ENCODE measurements at regions not wholly inside any gene's neighbourhood (a gene's known extent, or its start where the extent isn't known, plus 50 kb on each side); places are given as distances from the start of the nearest gene placed in this dataset.

DNA sequence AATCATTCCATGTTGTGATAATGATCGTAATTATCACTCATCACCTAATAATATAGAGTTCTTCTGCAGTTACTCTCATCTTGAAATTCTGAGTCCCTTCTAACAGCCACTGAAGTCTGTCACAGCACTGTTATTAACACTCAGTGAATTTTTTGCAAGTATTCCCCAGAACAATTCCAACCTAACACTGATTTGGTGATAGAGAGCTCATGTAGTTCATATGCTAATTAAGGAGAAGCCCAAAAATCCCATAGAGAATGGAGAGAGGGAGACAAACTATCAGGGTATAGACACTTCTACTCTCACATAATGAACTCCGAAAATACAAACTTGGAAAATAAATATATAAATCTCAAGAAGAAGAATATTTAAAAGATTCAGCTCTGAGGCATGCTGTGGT lies 1253.4 kb upstream of the NXPH2 start:
- H3K4me3 ChIP-seq (ENCODE audit: low read depth, low read length), result no peak overlapping the region
- TF ChIP-seq CTCF (IDR thresholded peaks at IDR 0.05; ENCODE audit: borderline replicate concordance, insufficient read depth, low read depth, low read length), result no peak

GRCh38 chr2:140027966-140028365 lies 1247.8 kb upstream of the NXPH2 start:
- TF ChIP-seq CTCF (IDR thresholded peaks at IDR 0.05; ENCODE audit: borderline replicate concordance, insufficient read depth, low read depth, low read length), result no peak
- no peak overlapping the region for H3K4me3 ChIP-seq (ENCODE audit: low read depth, low read length)

- no peak for TF ChIP-seq CTCF (IDR thresholded peaks at IDR 0.05; ENCODE audit: borderline replicate concordance, insufficient read depth, low read depth, low read length)
- no peak overlapping the region for H3K4me3 ChIP-seq (ENCODE audit: low read depth, low read length)
These were observed 1247.1 kb upstream of the NXPH2 start for GRCh38 chr2:140027320-140027719.

DNA sequence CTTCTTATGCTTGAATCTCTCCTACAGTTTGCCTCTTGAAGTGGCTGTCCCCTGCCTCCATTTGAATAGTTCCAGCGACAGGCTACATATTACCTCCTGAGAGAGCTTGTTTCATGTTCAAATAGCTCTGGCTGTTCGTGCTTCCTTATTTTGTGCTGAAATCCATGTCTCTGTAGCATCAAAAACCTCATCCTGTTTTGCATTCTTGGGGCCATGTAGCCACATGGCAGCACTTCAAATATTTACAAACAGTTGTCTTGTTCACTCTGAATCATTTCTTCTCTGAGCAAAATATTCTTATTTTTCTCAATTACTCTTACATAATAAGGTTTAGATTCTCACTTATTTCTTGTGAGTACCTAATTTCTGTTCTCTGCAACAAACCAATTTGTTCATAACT lies 1243.1 kb upstream of the NXPH2 start:
- no peak overlapping the region for H3K4me3 ChIP-seq (ENCODE audit: low read depth, low read length)
- TF ChIP-seq CTCF (IDR thresholded peaks at IDR 0.05; ENCODE audit: borderline replicate concordance, insufficient read depth, low read depth, low read length), result no peak

DNA sequence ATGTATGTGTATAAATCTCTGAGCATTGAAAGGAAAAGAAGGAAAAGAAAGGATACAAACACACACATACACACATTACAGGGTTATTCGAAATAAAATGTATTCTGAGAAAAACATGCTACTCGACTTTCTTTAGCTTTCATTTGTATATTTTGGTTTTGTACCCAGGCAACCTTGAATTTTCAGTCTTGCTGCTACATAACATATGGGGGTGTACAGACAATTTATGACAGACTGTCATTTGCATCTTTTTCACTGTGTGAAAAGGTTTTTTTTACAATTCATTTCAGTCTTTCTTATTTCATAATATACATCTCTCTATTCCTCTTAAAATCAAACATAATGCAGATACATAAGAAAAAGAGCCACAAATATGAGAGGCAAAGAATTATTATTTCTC lies 1238.4 kb upstream of the NXPH2 start:
- H3K4me3 ChIP-seq (ENCODE audit: low read depth, low read length), result no peak overlapping the region
- no peak for TF ChIP-seq CTCF (IDR thresholded peaks at IDR 0.05; ENCODE audit: borderline replicate concordance, insufficient read depth, low read depth, low read length)

DNA sequence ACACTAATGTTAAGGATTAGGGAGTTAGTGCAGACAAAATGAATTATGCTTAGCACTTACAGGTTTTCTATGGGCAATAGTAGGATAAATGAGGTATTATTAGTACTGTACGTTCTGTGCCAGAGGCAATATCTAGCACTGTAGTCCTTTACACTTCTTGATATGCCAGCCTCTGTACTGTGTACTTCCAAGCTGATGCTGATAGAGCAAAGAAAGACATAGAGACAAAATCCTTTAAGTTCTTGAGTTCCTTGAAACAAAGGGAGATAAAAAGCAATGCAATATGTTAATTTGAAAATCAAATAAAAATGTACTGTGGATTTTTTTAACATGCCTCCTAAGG lies 1234.0 kb upstream of the NXPH2 start:
- TF ChIP-seq CTCF (IDR thresholded peaks at IDR 0.05; ENCODE audit: borderline replicate concordance, insufficient read depth, low read depth, low read length), result no peak
- H3K4me3 ChIP-seq (ENCODE audit: low read depth, low read length), result no peak overlapping the region

DNA sequence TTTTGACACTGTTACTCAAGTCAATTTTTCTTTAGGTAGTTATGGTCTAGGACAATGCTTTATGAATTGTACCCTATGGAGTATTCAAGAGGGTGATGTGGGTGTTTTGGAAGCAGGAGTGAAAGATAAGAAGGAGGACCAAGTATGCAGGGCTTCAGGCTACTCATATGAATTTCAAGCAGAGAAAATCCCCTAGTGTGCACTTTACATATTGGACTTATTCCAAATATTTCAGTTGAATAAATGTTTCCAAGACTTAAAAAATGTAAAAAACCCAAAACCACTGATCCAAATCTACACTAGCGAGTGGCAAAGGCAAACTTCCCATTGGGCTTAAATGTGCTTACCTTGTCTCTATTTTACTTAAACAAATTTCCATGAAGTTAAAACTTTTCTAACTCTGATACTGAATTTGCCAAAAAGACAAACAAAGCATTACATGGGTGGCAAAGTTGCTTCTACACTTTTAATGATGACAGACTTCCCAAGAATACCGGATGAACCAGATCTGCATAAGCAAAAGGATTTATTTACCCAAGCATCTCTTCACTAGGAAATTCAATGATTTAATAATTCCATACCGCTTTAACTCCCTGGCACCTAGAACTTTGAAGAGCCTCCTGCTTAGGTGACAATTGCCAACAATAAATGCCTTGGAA lies 1233.5 kb upstream of the NXPH2 start:
- no peak for TF ChIP-seq CTCF (IDR thresholded peaks at IDR 0.05; ENCODE audit: borderline replicate concordance, insufficient read depth, low read depth, low read length)

More for the DNA sequence above, 1233.5 kb upstream of the NXPH2 start:
- no peak overlapping the region for H3K4me3 ChIP-seq (ENCODE audit: low read depth, low read length)

Data from GM12875 (cell line).